Chondrocyte (in vitro differentiated cells): ENCODE measurements at regions not wholly inside any gene's neighbourhood (a gene's known extent, or its start where the extent isn't known, plus 50 kb on each side); places are given as distances from the start of the nearest gene placed in this dataset.

ENCODE experiments used
- DNase-seq: peaks from one replicate; pipeline ENCODE4 v3.0.0; 2021; ENCODE audit warnings: mixed read lengths, low spot score
- H3K27ac Mint-ChIP-seq: one replicate; pipeline ENCODE4 v1.8.0; 2021; ENCODE audit warnings: mild to moderate bottlenecking, moderate library complexity, mixed read lengths; ENCODE audit not compliant: unreplicated experiment
- H3K27me3 Mint-ChIP-seq: 2 replicates; pipeline ENCODE4 v1.8.0; 2021; ENCODE audit warnings: low read depth, mixed read lengths
- H3K36me3 Mint-ChIP-seq: 2 replicates; pipeline ENCODE4 v1.8.0; 2021; ENCODE audit warnings: low read depth, mixed read lengths
- H3K4me1 Mint-ChIP-seq: 2 replicates; pipeline ENCODE4 v1.8.0; 2021; ENCODE audit warnings: low read depth, mild to moderate bottlenecking, mixed read lengths
- H3K4me3 Mint-ChIP-seq: one replicate; pipeline ENCODE4 v1.8.0; 2021; ENCODE audit warnings: mild to moderate bottlenecking, moderate library complexity, mixed read lengths; ENCODE audit not compliant: unreplicated experiment
- H3K9me3 Mint-ChIP-seq: 2 replicates; pipeline ENCODE4 v1.8.0; 2021; ENCODE audit warnings: low read depth, mixed read lengths
- CTCF ChIP-seq: fragments of 200-600 bp; sonication (generic); IDR thresholded peaks from 2 replicates; pipeline ENCODE4 v1.5.0; 2021; ENCODE audit warnings: antibody characterized with exemption, mild to moderate bottlenecking, moderate library complexity

- peaks cover 3% of the 10 kb centered on the region for H3K27me3 Mint-ChIP-seq
- TF ChIP-seq CTCF, result no peak
- H3K36me3 Mint-ChIP-seq, result no peaks in the 10 kb centered on the region
- H3K4me1 Mint-ChIP-seq, result peaks cover 27% of the 10 kb centered on the region
- H3K9me3 Mint-ChIP-seq, result no peaks in the 10 kb centered on the region
- H3K4me3 Mint-ChIP-seq, result no peak overlapping the region
- DNase-seq, result no peak
- H3K27ac Mint-ChIP-seq, result no peak overlapping the region
These were observed 148.9 kb upstream of the PFKP start for GRCh38 chr10:2918489-2918888.

- TF ChIP-seq CTCF, result no peak
- no peaks in the 10 kb centered on the region for H3K36me3 Mint-ChIP-seq
- no peak overlapping the region for H3K4me3 Mint-ChIP-seq
- no peak for DNase-seq
- peaks cover 27% of the 10 kb centered on the region for H3K4me1 Mint-ChIP-seq
- H3K27me3 Mint-ChIP-seq, result peaks cover 3% of the 10 kb centered on the region
- no peak overlapping the region for H3K27ac Mint-ChIP-seq
- no peaks in the 10 kb centered on the region for H3K9me3 Mint-ChIP-seq
These were observed 149.4 kb upstream of the PFKP start for GRCh38 chr10:2917926-2918325.

- Mint-ChIP-seq H3K36me3 (no peaks in the 10 kb centered on the region), H3K4me1 (peaks cover 14% of the 10 kb centered on the region), H3K27me3 (peaks cover 12% of the 10 kb centered on the region), H3K27ac (no peak overlapping the region), H3K9me3 (no peaks in the 10 kb centered on the region), H3K4me3 (no peak overlapping the region)
- TF ChIP-seq CTCF, result no peak
- no peak for DNase-seq
These were observed 151.9 kb upstream of the PFKP start for GRCh38 chr10:2915412-2915811.

GRCh38 chr10:2914741-2915140 is 152.6 kb upstream of the PFKP start:
- Mint-ChIP-seq H3K27ac (no peak overlapping the region), H3K4me3 (no peak overlapping the region), H3K9me3 (no peaks in the 10 kb centered on the region), H3K36me3 (no peaks in the 10 kb centered on the region), H3K27me3 (peaks cover 12% of the 10 kb centered on the region), H3K4me1 (peaks cover 7% of the 10 kb centered on the region)
- DNase-seq, result no peak
- TF ChIP-seq CTCF, result no peak

- no peaks in the 10 kb centered on the region for H3K4me1 Mint-ChIP-seq
- H3K27ac Mint-ChIP-seq, result no peak overlapping the region
- H3K9me3 Mint-ChIP-seq, result no peaks in the 10 kb centered on the region
- H3K36me3 Mint-ChIP-seq, result no peaks in the 10 kb centered on the region
- TF ChIP-seq CTCF, result no peak
- peaks cover 18% of the 10 kb centered on the region for H3K27me3 Mint-ChIP-seq
- no peak for DNase-seq
- no peak overlapping the region for H3K4me3 Mint-ChIP-seq
These were observed 153.9 kb upstream of the PFKP start for GRCh38 chr10:2913474-2913873.
